SH-SY5Y (cell line): ENCODE measurements at regions not wholly inside any gene's neighbourhood (a gene's known extent, or its start where the extent isn't known, plus 50 kb on each side); places are given as distances from the start of the nearest gene placed in this dataset.

Source experiments
- GATA2 ChIP-seq: IDR thresholded peaks from 2 replicates; pipeline ENCODE4 v1.6.1; 2011; ENCODE audit warnings: mild to moderate bottlenecking, low read depth, low read length
- GATA3 ChIP-seq: IDR thresholded peaks from 2 replicates; pipeline ENCODE4 v1.6.1; 2011; ENCODE audit warnings: low read depth, mild to moderate bottlenecking, low read length, moderate library complexity

GRCh38 chr2:192480984-192481383, 286.3 kb upstream of the TMEFF2 start:
- TF ChIP-seq GATA2: no peak
- no peak for TF ChIP-seq GATA3
